ENCODE measurements at regions not wholly inside any gene's neighbourhood (a gene's known extent, or its start where the extent isn't known, plus 50 kb on each side); places are given as distances from the start of the nearest gene placed in this dataset.

- H3K56ac ChIP-seq (ENCODE audit: insufficient read length, low read depth, low read length): no peak overlapping the region
- H3K79me1 ChIP-seq (ENCODE audit: insufficient read depth, low read depth, low read length, poor library complexity, severe bottlenecking): no peaks in the 10 kb centered on the region
- no peak overlapping the region for H3K23ac ChIP-seq (ENCODE audit: insufficient read length, low read depth, low read length)
- no peaks in the 10 kb centered on the region for H3K27me3 ChIP-seq (ENCODE audit: insufficient read depth, low read length)
- no peaks in the 10 kb centered on the region for H3K4me1 ChIP-seq (ENCODE audit: insufficient read depth, low read length)
- no peaks in the 10 kb centered on the region for H3K23me2 ChIP-seq (ENCODE audit: insufficient read length, low read depth, low read length, poor library complexity, severe bottlenecking)
- H3K18ac ChIP-seq (ENCODE audit: insufficient read length, low read depth, low read length): no peak overlapping the region
- no peak overlapping the region for H3T11ph ChIP-seq (ENCODE audit: low read length)
- TF ChIP-seq, protein P1, sequence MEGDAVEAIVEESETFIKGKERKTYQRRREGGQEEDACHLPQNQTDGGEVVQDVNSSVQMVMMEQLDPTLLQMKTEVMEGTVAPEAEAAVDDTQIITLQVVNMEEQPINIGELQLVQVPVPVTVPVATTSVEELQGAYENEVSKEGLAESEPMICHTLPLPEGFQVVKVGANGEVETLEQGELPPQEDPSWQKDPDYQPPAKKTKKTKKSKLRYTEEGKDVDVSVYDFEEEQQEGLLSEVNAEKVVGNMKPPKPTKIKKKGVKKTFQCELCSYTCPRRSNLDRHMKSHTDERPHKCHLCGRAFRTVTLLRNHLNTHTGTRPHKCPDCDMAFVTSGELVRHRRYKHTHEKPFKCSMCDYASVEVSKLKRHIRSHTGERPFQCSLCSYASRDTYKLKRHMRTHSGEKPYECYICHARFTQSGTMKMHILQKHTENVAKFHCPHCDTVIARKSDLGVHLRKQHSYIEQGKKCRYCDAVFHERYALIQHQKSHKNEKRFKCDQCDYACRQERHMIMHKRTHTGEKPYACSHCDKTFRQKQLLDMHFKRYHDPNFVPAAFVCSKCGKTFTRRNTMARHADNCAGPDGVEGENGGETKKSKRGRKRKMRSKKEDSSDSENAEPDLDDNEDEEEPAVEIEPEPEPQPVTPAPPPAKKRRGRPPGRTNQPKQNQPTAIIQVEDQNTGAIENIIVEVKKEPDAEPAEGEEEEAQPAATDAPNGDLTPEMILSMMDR (conservative IDR thresholded peaks at IDR 0.05): peak; percentile 78
- Mint-ChIP-seq H3K9me3 (no peaks in the 10 kb centered on the region; a peak in 2 of 5 replicates), H3K4me1 (0 out of 4 replicates have a peak, but pooled peaks cover 0 to 2% of the 10 kb centered on the region in 2 experiments), H3K4me3 (no peak overlapping the region), H3K36me3 (ENCODE audit: insufficient read depth in 1 of 3, low read depth in 3 of 3) (peaks cover 0 to 3% (median 0%) of the 10 kb centered on the region in 3 experiments; a peak in 1 of 7 replicates), H3K27ac (no peak overlapping the region), H3K27me3 (ENCODE audit: low read depth) (no peaks in the 10 kb centered on the region)
- no peak overlapping the region for H3K9ac ChIP-seq (ENCODE audit: extremely low read depth, insufficient read length, low read length)
- no peak overlapping the region for H3K14ac ChIP-seq (ENCODE audit: insufficient read depth, low read length)
- no peak overlapping the region for H4K5ac ChIP-seq (ENCODE audit: insufficient read length, low read depth, low read length)
- no peak overlapping the region for H2BK15ac ChIP-seq (ENCODE audit: low read depth, low read length)
- H3K27ac ChIP-seq (ENCODE audit: insufficient read length, low read depth, low read length): no peak overlapping the region
- no peak overlapping the region for H2BK20ac ChIP-seq (ENCODE audit: low read depth, low read length, poor library complexity, severe bottlenecking)
- no peak overlapping the region for H3K4ac ChIP-seq (ENCODE audit: low read depth, low read length)
- H2BK120ac ChIP-seq (ENCODE audit: low read depth, low read length, poor library complexity, severe bottlenecking): no peak overlapping the region
- DNase-seq: no peak
- no peaks in the 10 kb centered on the region for H4K20me1 ChIP-seq (ENCODE audit: control insufficient read depth, insufficient read depth, insufficient read length)
- no peak overlapping the region for H3K4me2 ChIP-seq (ENCODE audit: insufficient read depth, insufficient read length, low read length)
- 100% methylated on average over 1 of the region's 2 CpGs for WGBS (ENCODE audit: extremely low coverage, insufficient read length, low lambda C conversion rate)
- H4K91ac ChIP-seq (ENCODE audit: insufficient read length, low read depth, low read length): no peak overlapping the region
- no peak overlapping the region for H2BK5ac ChIP-seq (ENCODE audit: insufficient read length, low read length)
- no peaks in the 10 kb centered on the region for H3K9me3 ChIP-seq (ENCODE audit: control insufficient read depth, low read depth, low read length)
- no peak overlapping the region for H2BK12ac ChIP-seq (ENCODE audit: insufficient read length, low read depth, low read length)
- H2AK5ac ChIP-seq (ENCODE audit: insufficient read length, low read length): no peak overlapping the region
- H4K8ac ChIP-seq (replicated peaks; ENCODE audit: insufficient read length, low read depth, low read length): no peak overlapping the region
- H2AFZ ChIP-seq (ENCODE audit: low read length): no peak overlapping the region
- no peaks in the 10 kb centered on the region for H3K79me2 ChIP-seq (ENCODE audit: insufficient read depth, low read length)
Observed at GRCh38 chr14:39988939-39989338, 556.7 kb upstream of the FBXO33 start.
